Skin of body (tissue), 1 donor: ENCODE measurements at regions not wholly inside any gene's neighbourhood (a gene's known extent, or its start where the extent isn't known, plus 50 kb on each side); places are given as distances from the start of the nearest gene placed in this dataset.
"Not testable (repeated sequence)": the region's sequence is repeated elsewhere in the genome, so short reads cannot be mapped to it uniquely, and the experiment has no call there.

Source experiments
- DNase-seq: peaks from one replicate; lab custom pipeline; 2025; lab: John Stamatoyannopoulos, UW

- DNase-seq, result no peak
Measured at GRCh38 chr17:64773386-64773835, 111.3 kb upstream of the SMURF2 start.

GRCh38 chr17:64772845-64773299, 110.8 kb upstream of the SMURF2 start:
- no peak for DNase-seq

- no peak for DNase-seq
Measured at GRCh38 chr17:64771980-64772844, 110.1 kb upstream of the SMURF2 start.

- no peak for DNase-seq
Measured at GRCh38 chr17:64769712-64770111, 107.6 kb upstream of the SMURF2 start.

- no peak for DNase-seq
Measured at GRCh38 chr17:64767269-64767997, 105.3 kb upstream of the SMURF2 start.

GRCh38 chr17:64765191-64765889, 103.2 kb upstream of the SMURF2 start:
- DNase-seq, result no peak

GRCh38 chr17:64750891-64751677, 89.0 kb upstream of the SMURF2 start:
- no peak for DNase-seq

GRCh38 chr17:64750478-64750877, 88.4 kb upstream of the SMURF2 start:
- DNase-seq, result no peak

GRCh38 chr17:64749306-64749705, 87.2 kb upstream of the SMURF2 start:
- peak; percentile 14 for DNase-seq

- peak; percentile 40 for DNase-seq
Measured at GRCh38 chr17:64747938-64748540, 85.9 kb upstream of the SMURF2 start.

GRCh38 chr17:64742326-64742725, 80.2 kb upstream of the SMURF2 start:
- peak; percentile 68 for DNase-seq

- peak; percentile 95 for DNase-seq
Measured at GRCh38 chr17:64741916-64742315, 79.8 kb upstream of the SMURF2 start.

- peak; percentile 50 for DNase-seq
Measured at GRCh38 chr17:64741038-64741641, 79.0 kb upstream of the SMURF2 start.

- no peak for DNase-seq
Measured at GRCh38 chr17:64739316-64740058, 77.4 kb upstream of the SMURF2 start.

- DNase-seq, result peak; percentile 37
Measured at GRCh38 chr17:64736804-64737492, 74.8 kb upstream of the SMURF2 start.

GRCh38 chr17:64732336-64733006, 70.4 kb upstream of the SMURF2 start:
- peak; percentile 22 for DNase-seq

GRCh38 chr17:64730023-64730422, 67.9 kb upstream of the SMURF2 start:
- not testable (repeated sequence) for DNase-seq

- DNase-seq, result no peak
Measured at GRCh38 chr17:64729201-64729600, 67.1 kb upstream of the SMURF2 start.
